ENCODE measurements at regions not wholly inside any gene's neighbourhood (a gene's known extent, or its start where the extent isn't known, plus 50 kb on each side); places are given as distances from the start of the nearest gene placed in this dataset.

GRCh38 chr3:181402347-181402746 lies 309.4 kb upstream of the SOX2 start:
- Histone ChIP-seq H3K9ac (ENCODE audit: low read length) (no peak overlapping the region), H3K27ac (ENCODE audit: low read length) (no peak overlapping the region), H3K4me2 (ENCODE audit: low read length) (no peak overlapping the region), H4K20me1 (ENCODE audit: insufficient read depth) (no peaks in the 10 kb centered on the region), H3F3A (ENCODE audit: insufficient read depth, low read length, poor library complexity, severe bottlenecking) (no peaks in the 10 kb centered on the region), H3K27me3 (ENCODE audit: insufficient read depth, low read depth, low read length) (no peaks in the 10 kb centered on the region), H3K9me2 (ENCODE audit: insufficient read depth, low read length) (no peaks in the 10 kb centered on the region), H3K36me3 (ENCODE audit: insufficient read depth, low read length) (no peaks in the 10 kb centered on the region), H3K79me2 (replicated peaks; ENCODE audit: insufficient read depth, low read length) (no peaks in the 10 kb centered on the region), H3K9me3 (ENCODE audit: low read length) (no peaks in the 10 kb centered on the region), H2AFZ (ENCODE audit: low read depth, low read length) (no peak overlapping the region), H3K4me3 (ENCODE audit: low read length) (no peak overlapping the region)
- TF ChIP-seq RAD21 (conservative IDR thresholded peaks at IDR 0.05) (no peak), REST (IDR thresholded peaks at IDR 0.05; ENCODE audit: borderline replicate concordance) (no peak), POLR2AphosphoS5 (IDR thresholded peaks at IDR 0.05) (no peak), SMC3 (conservative IDR thresholded peaks at IDR 0.05; ENCODE audit: poor library complexity) (no peak), TAF1 (IDR thresholded peaks at IDR 0.05; ENCODE audit: low read depth) (no peak), MXI1 (conservative IDR thresholded peaks at IDR 0.05; ENCODE audit: poor library complexity, severe bottlenecking) (no peak), EZH2 (IDR thresholded peaks at IDR 0.05; ENCODE audit: borderline replicate concordance, insufficient read depth, low read length, poor library complexity, severe bottlenecking) (no peak), CTCF (IDR thresholded peaks at IDR 0.05; ENCODE audit: poor library complexity, severe bottlenecking) (no peak), EP300 (conservative IDR thresholded peaks at IDR 0.05; ENCODE audit: poor library complexity, severe bottlenecking) (no peak)

- no peak overlapping the region for H2AFZ ChIP-seq (ENCODE audit: low read depth, low read length)
- no peaks in the 10 kb centered on the region for H4K20me1 ChIP-seq (ENCODE audit: insufficient read depth)
- no peaks in the 10 kb centered on the region for H3K79me2 ChIP-seq (replicated peaks; ENCODE audit: insufficient read depth, low read length)
- no peak overlapping the region for H3K4me2 ChIP-seq (ENCODE audit: low read length)
- peaks cover 3% of the 10 kb centered on the region for H3K27me3 ChIP-seq (ENCODE audit: insufficient read depth, low read depth, low read length)
- no peak overlapping the region for H3K27ac ChIP-seq (ENCODE audit: low read length)
- no peak overlapping the region for H3K9ac ChIP-seq (ENCODE audit: low read length)
- no peaks in the 10 kb centered on the region for H3K9me3 ChIP-seq (ENCODE audit: low read length)
- no peaks in the 10 kb centered on the region for H3K9me2 ChIP-seq (ENCODE audit: insufficient read depth, low read length)
- no peak overlapping the region for H3K4me3 ChIP-seq (ENCODE audit: low read length)
- no peaks in the 10 kb centered on the region for H3K36me3 ChIP-seq (ENCODE audit: insufficient read depth, low read length)
- H3F3A ChIP-seq (ENCODE audit: insufficient read depth, low read length, poor library complexity, severe bottlenecking) = no peaks in the 10 kb centered on the region
- TF ChIP-seq POLR2AphosphoS5 (IDR thresholded peaks at IDR 0.05) (no peak), EZH2 (IDR thresholded peaks at IDR 0.05; ENCODE audit: borderline replicate concordance, insufficient read depth, low read length, poor library complexity, severe bottlenecking) (no peak), SMC3 (conservative IDR thresholded peaks at IDR 0.05; ENCODE audit: poor library complexity) (no peak), EP300 (conservative IDR thresholded peaks at IDR 0.05; ENCODE audit: poor library complexity, severe bottlenecking) (no peak), RAD21 (conservative IDR thresholded peaks at IDR 0.05) (no peak), MXI1 (conservative IDR thresholded peaks at IDR 0.05; ENCODE audit: poor library complexity, severe bottlenecking) (no peak), TAF1 (IDR thresholded peaks at IDR 0.05; ENCODE audit: low read depth) (no peak), REST (IDR thresholded peaks at IDR 0.05; ENCODE audit: borderline replicate concordance) (no peak), CTCF (IDR thresholded peaks at IDR 0.05; ENCODE audit: poor library complexity, severe bottlenecking) (no peak)
Observed at GRCh38 chr3:181384970-181385369, 326.8 kb upstream of the SOX2 start.

Measured in neural cell (in vitro differentiated cells).